ENCODE measurements at regions not wholly inside any gene's neighbourhood (a gene's known extent, or its start where the extent isn't known, plus 50 kb on each side); places are given as distances from the start of the nearest gene placed in this dataset.

DNA sequence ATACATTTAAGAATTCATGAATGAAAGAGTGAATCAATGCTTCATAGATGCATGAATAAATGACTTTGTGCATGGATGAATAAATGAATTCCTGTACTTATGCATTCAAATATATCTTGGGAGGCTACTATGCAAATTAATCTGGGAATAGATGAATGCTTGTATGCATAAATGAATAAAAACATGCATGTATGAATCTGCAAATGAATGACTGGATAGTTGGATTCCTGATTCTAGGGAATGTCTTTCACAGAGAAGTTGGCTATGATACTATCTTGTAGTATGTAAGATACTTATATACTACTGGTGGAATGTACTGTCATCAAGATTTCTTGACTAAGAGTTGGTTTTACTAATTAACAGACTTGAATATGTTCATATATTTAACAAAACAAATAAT lies 75.3 kb upstream of the ASTN2 start:
- H3K4me2 ChIP-seq, result no peak overlapping the region
- no peak for TF ChIP-seq Cebpa-rat (IDR thresholded peaks at IDR 0.05)
- H3K27me3 ChIP-seq, result no peaks in the 10 kb centered on the region
- 0 out of 2 replicates have a peak, but pooled peaks cover 5% of the 10 kb centered on the region for H3K4me1 ChIP-seq
- no peak overlapping the region for H3K4me3 ChIP-seq
- no peaks in the 10 kb centered on the region for H3K36me3 ChIP-seq
- H4K20me1 ChIP-seq, result no peaks in the 10 kb centered on the region
- H3K9ac ChIP-seq, result no peak overlapping the region
- H3K27ac ChIP-seq, result no peak overlapping the region
- H3K9me3 ChIP-seq, result no peaks in the 10 kb centered on the region

- TF ChIP-seq Cebpa-rat (IDR thresholded peaks at IDR 0.05), result no peak
- no peaks in the 10 kb centered on the region for H4K20me1 ChIP-seq
- H3K27ac ChIP-seq, result no peak overlapping the region
- no peaks in the 10 kb centered on the region for H3K36me3 ChIP-seq
- H3K4me2 ChIP-seq, result no peak overlapping the region
- no peaks in the 10 kb centered on the region for H3K9me3 ChIP-seq
- no peaks in the 10 kb centered on the region for H3K27me3 ChIP-seq
- H3K9ac ChIP-seq, result no peak overlapping the region
- 0 out of 2 replicates have a peak, but pooled peaks cover 5% of the 10 kb centered on the region for H3K4me1 ChIP-seq
- no peak overlapping the region for H3K4me3 ChIP-seq
Observed at GRCh38 chr9:117488659-117489058, 73.8 kb upstream of the ASTN2 start.

- Histone ChIP-seq H3K9me3 (no peaks in the 10 kb centered on the region), H3K27me3 (no peaks in the 10 kb centered on the region), H3K4me1 (0 out of 2 replicates have a peak, but pooled peaks cover 5% of the 10 kb centered on the region), H3K9ac (no peak overlapping the region), H3K4me3 (no peak overlapping the region), H3K36me3 (no peaks in the 10 kb centered on the region), H4K20me1 (no peaks in the 10 kb centered on the region), H3K4me2 (peak overlapping the region; percentile 6; the same call in 1 of the 2 replicates), H3K27ac (no peak overlapping the region)
- no peak for TF ChIP-seq Cebpa-rat (IDR thresholded peaks at IDR 0.05)
Observed at GRCh38 chr9:117487555-117488175, 72.8 kb upstream of the ASTN2 start.

- Histone ChIP-seq H3K4me2 (no peak overlapping the region), H3K4me3 (no peak overlapping the region), H3K4me1 (0 out of 2 replicates have a peak, but pooled peaks cover 5% of the 10 kb centered on the region), H3K36me3 (no peaks in the 10 kb centered on the region), H3K27me3 (no peaks in the 10 kb centered on the region), H3K27ac (no peak overlapping the region), H3K9me3 (no peaks in the 10 kb centered on the region), H3K9ac (no peak overlapping the region), H4K20me1 (no peaks in the 10 kb centered on the region)
- no peak for TF ChIP-seq Cebpa-rat (IDR thresholded peaks at IDR 0.05)
Observed at GRCh38 chr9:117486426-117486825, 71.6 kb upstream of the ASTN2 start.

DNA sequence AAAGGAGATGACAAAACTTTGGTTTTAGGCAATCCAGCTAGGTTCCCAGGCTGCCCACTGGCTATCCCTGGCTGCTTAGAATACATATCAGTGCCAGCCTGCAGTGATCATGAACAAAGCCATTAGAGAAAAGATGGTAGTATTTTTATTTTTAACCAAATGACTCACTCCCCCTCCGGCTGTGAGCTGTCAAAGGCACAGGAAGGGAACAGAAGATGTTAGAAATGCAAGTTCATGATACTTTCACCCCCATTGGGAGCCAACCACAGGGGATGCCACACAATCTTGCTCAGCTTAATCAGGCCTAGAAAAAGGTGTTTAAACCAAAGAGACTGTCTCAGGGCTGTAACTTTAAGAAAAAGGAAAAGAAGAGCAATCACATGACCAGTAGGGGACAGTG lies 70.3 kb upstream of the ASTN2 start:
- H3K4me2 ChIP-seq, result no peak overlapping the region
- no peak overlapping the region for H3K4me3 ChIP-seq
- no peaks in the 10 kb centered on the region for H3K9me3 ChIP-seq
- no peak overlapping the region for H3K27ac ChIP-seq
- H4K20me1 ChIP-seq, result no peaks in the 10 kb centered on the region
- TF ChIP-seq Cebpa-rat (IDR thresholded peaks at IDR 0.05), result no peak
- no peaks in the 10 kb centered on the region for H3K36me3 ChIP-seq
- 0 out of 2 replicates have a peak, but pooled peaks cover 5% of the 10 kb centered on the region for H3K4me1 ChIP-seq
- no peak overlapping the region for H3K9ac ChIP-seq
- no peaks in the 10 kb centered on the region for H3K27me3 ChIP-seq

DNA sequence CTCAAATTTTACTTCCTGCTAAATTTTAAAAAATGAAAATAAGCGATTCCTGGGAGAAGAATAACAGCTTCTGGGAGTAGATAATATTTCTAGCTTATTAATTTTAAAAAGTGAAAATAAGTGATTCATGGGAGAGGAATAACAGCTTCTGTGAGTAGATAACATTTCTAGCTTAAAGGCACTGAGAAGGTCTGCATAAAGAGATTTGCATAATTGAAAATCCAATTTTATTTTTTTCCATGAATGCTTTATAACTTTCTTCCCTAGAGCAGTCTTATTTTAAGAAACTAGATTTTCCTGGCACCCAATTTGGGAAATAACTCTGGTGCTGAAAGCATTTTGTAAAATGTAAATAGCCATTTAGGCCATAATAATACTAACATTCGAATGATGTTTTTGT lies 65.9 kb upstream of the ASTN2 start:
- Histone ChIP-seq H3K4me2 (no peak overlapping the region), H3K4me1 (no peaks in the 10 kb centered on the region), H3K9me3 (no peaks in the 10 kb centered on the region), H3K4me3 (no peak overlapping the region), H3K36me3 (no peaks in the 10 kb centered on the region), H3K27ac (no peak overlapping the region), H4K20me1 (no peaks in the 10 kb centered on the region), H3K27me3 (no peaks in the 10 kb centered on the region), H3K9ac (no peak overlapping the region)
- TF ChIP-seq Cebpa-rat (IDR thresholded peaks at IDR 0.05), result no peak

DNA sequence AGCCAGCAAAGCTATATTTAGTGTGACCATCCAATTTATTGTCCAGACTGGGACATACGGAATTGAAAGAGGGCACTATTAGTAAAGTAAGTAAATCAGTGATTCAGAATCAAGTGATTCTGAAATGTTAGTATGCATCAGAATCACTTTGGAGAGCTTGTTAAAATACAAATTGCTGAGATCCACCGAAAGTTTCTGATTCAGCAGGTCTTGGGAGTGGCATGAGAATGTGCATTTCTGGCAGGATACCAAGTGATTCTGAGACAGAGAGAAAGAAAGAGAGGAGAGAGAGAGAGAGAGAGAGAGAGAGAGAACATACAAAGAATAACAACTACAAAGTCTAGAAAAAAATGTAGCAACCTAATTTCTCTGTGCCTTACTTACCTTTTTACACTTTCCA lies 65.4 kb upstream of the ASTN2 start:
- H3K4me1 ChIP-seq, result no peaks in the 10 kb centered on the region
- no peak for TF ChIP-seq Cebpa-rat (IDR thresholded peaks at IDR 0.05)
- no peak overlapping the region for H3K4me2 ChIP-seq
- H3K27me3 ChIP-seq, result no peaks in the 10 kb centered on the region
- H3K36me3 ChIP-seq, result no peaks in the 10 kb centered on the region
- no peaks in the 10 kb centered on the region for H4K20me1 ChIP-seq
- no peak overlapping the region for H3K27ac ChIP-seq
- no peak overlapping the region for H3K9ac ChIP-seq
- no peaks in the 10 kb centered on the region for H3K9me3 ChIP-seq
- no peak overlapping the region for H3K4me3 ChIP-seq

DNA sequence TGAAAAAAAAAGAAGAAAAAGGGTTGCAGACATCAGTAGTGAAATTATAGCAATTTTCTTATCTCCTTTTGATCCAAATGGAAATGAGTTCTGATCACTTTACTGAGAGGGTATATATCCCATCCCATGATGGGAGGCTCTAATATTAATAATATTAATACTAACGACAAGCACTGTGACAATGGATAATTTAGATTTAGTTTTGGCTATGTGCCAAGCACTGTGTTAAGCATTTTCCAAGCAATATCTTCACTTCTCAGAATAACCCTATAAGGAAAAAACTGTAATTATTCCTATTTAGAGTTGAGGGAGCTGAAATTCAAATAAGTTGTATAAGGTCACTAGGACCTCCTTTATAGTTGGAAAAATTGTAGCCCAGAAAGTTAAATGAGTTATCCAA lies 58.4 kb upstream of the ASTN2 start:
- no peaks in the 10 kb centered on the region for H3K36me3 ChIP-seq
- no peaks in the 10 kb centered on the region for H4K20me1 ChIP-seq
- H3K4me2 ChIP-seq, result no peak overlapping the region
- H3K27ac ChIP-seq, result no peak overlapping the region
- TF ChIP-seq Cebpa-rat (IDR thresholded peaks at IDR 0.05), result no peak
- no peak overlapping the region for H3K9ac ChIP-seq
- H3K4me1 ChIP-seq, result peaks cover 11% of the 10 kb centered on the region
- no peaks in the 10 kb centered on the region for H3K27me3 ChIP-seq
- H3K9me3 ChIP-seq, result no peaks in the 10 kb centered on the region
- no peak overlapping the region for H3K4me3 ChIP-seq

DNA sequence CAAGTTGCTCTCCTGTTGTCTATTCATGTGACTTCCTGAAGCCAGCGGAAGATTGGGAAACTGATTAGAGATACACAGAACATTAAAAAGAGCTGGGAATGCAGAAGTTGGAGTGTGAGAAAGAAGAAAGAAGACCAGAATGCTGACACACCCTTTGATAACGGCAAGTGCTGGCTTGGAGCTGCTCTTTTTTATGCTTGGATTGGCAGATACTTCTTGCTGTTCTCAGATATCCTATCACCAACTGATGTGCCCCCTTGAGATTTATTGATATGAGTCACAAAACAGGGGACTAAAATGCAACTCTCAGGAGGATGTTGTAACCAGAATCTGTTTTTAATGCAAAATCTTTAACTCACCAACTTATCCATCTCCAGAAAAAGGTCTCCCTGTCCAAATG lies 56.0 kb upstream of the ASTN2 start:
- H3K9ac ChIP-seq, result no peak overlapping the region
- peaks cover 11% of the 10 kb centered on the region for H3K4me1 ChIP-seq
- no peak overlapping the region for H3K27ac ChIP-seq
- no peak overlapping the region for H3K4me3 ChIP-seq
- no peaks in the 10 kb centered on the region for H3K9me3 ChIP-seq
- H3K4me2 ChIP-seq, result peak overlapping the region; percentile 3
- no peak for TF ChIP-seq Cebpa-rat (IDR thresholded peaks at IDR 0.05)
- no peaks in the 10 kb centered on the region for H3K27me3 ChIP-seq
- no peaks in the 10 kb centered on the region for H4K20me1 ChIP-seq
- H3K36me3 ChIP-seq, result no peaks in the 10 kb centered on the region

DNA sequence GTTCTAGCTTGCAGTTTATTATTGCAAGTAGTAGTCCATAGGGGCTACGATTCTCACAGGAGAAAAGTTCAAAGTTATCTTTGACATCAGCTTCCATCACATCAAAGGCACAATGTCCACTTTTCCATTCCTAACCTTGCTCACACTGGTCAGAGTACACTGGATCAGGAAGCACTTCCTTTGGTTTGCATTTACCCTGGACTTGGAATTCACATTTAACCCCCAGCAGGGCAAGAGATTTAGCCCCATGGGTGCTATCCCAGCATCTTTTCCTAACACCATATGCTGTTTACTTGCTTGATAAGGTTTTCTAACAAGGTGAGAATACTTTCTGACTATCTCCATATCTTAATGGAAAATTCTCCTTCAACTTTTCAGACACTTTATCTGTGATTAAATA lies 55.6 kb upstream of the ASTN2 start:
- no peak overlapping the region for H3K4me3 ChIP-seq
- H3K4me2 ChIP-seq, result no peak overlapping the region
- no peaks in the 10 kb centered on the region for H3K9me3 ChIP-seq
- no peaks in the 10 kb centered on the region for H3K27me3 ChIP-seq
- H3K9ac ChIP-seq, result no peak overlapping the region
- H3K4me1 ChIP-seq, result peaks cover 11% of the 10 kb centered on the region
- H3K36me3 ChIP-seq, result no peaks in the 10 kb centered on the region
- TF ChIP-seq Cebpa-rat (IDR thresholded peaks at IDR 0.05), result no peak
- no peak overlapping the region for H3K27ac ChIP-seq
- H4K20me1 ChIP-seq, result no peaks in the 10 kb centered on the region

- Histone ChIP-seq H3K9ac (no peak overlapping the region), H3K27ac (no peak overlapping the region), H3K4me2 (no peak overlapping the region), H3K4me1 (peaks cover 6% of the 10 kb centered on the region), H3K4me3 (no peak overlapping the region), H3K36me3 (no peaks in the 10 kb centered on the region), H3K9me3 (no peaks in the 10 kb centered on the region), H4K20me1 (no peaks in the 10 kb centered on the region), H3K27me3 (no peaks in the 10 kb centered on the region)
- TF ChIP-seq Cebpa-rat (IDR thresholded peaks at IDR 0.05), result no peak
Observed at GRCh38 chr9:117466111-117466510, 51.3 kb upstream of the ASTN2 start.

Data from BLaER1 (cell line).